Caco-2 (cell line): ENCODE measurements at regions not wholly inside any gene's neighbourhood (a gene's known extent, or its start where the extent isn't known, plus 50 kb on each side); places are given as distances from the start of the nearest gene placed in this dataset.

Experiments
- BruUV-seq: library from RNA; stranded (reverse); fragments of 400-500 nt; replicated peaks from 2 replicates; lab custom pipeline; 2021; lab: Mats Ljungman, UMichigan
- CTCF ChIA-PET: fragments of 300-600 bp; sonication (Branson Sonifier 250); formaldehyde crosslinking; loops from one replicate; lab custom pipeline; 2022; ENCODE audit warnings: antibody characterized with exemption; lab: Charles Lee
- POLR2A ChIA-PET: fragments of 300-600 bp; sonication (Branson Sonifier 250); formaldehyde crosslinking; loops from one replicate; lab custom pipeline; 2022; ENCODE audit warnings: antibody characterized with exemption; lab: Charles Lee
- DNase-seq, 2 experiments: peaks; one replicate each; pipeline versions ENCODE4 v3.0.0 to v3.0.0-alpha.2; 2020 to 2022
- H3K27me3 ChIP-seq: replicated peaks from 2 replicates; pipeline ENCODE4 v1.6.0; 2011; ENCODE audit warnings: low read length; ENCODE audit not compliant: control insufficient read depth, insufficient read depth
- H3K36me3 ChIP-seq: 2 replicates; pipeline ENCODE4 v1.5.1; 2011; ENCODE audit warnings: low read length; ENCODE audit not compliant: control insufficient read depth, insufficient read depth
- H3K4me1 ChIP-seq: fragments of 250-450 bp; sonication (Bioruptor Pico); 2 replicates; pipeline ENCODE4 v1.5.1; 2020; ENCODE audit warnings: mild to moderate bottlenecking
- H3K4me3 ChIP-seq: 2 replicates; pipeline ENCODE4 v1.5.1; 2011; ENCODE audit warnings: low read depth, mild to moderate bottlenecking, control low read depth, low read length
- H3K9me3 ChIP-seq: fragments of 250-450 bp; sonication (Bioruptor Pico); 2 replicates; pipeline ENCODE4 v1.5.1; 2020; ENCODE audit warnings: mild to moderate bottlenecking, moderate library complexity
- H3K27ac Mint-ChIP-seq: one replicate; pipeline ENCODE4 v1.8.0; 2022; ENCODE audit warnings: mixed read lengths; ENCODE audit not compliant: unreplicated experiment
- H3K27me3 Mint-ChIP-seq: one replicate; pipeline ENCODE4 v1.8.0; 2022; ENCODE audit warnings: mixed read lengths; ENCODE audit not compliant: insufficient read depth, unreplicated experiment
- H3K36me3 Mint-ChIP-seq: one replicate; pipeline ENCODE4 v1.8.0; 2022; ENCODE audit warnings: mild to moderate bottlenecking, mixed read lengths; ENCODE audit not compliant: insufficient read depth, unreplicated experiment
- H3K4me1 Mint-ChIP-seq: one replicate; pipeline ENCODE4 v1.8.0; 2022; ENCODE audit warnings: low read depth, mixed read lengths; ENCODE audit not compliant: unreplicated experiment
- H3K4me3 Mint-ChIP-seq: one replicate; pipeline ENCODE4 v1.8.0; 2022; ENCODE audit warnings: mild to moderate bottlenecking, moderate library complexity, mixed read lengths; ENCODE audit not compliant: unreplicated experiment
- H3K9me3 Mint-ChIP-seq: one replicate; pipeline ENCODE4 v1.8.0; 2022; ENCODE audit warnings: mixed read lengths; ENCODE audit not compliant: unreplicated experiment
- intact Hi-C: fragments of 100-400 bp; cut with micrococcal nuclease; formaldehyde crosslinking; loops from one replicate; pipeline ENCODE4 v1.10.0; 2022; ENCODE audit not compliant: unreplicated experiment
- TF ChIP-seq, protein P1 (sequence below), 2 experiments: fragments of 200-600 bp in 1 of 2; IDR thresholded peaks; 1 replicate in 1 of 2; 2 replicates in 1 of 2; pipeline versions ENCODE4 v1.5.1 to v1.8.0; 2011 to 2022; ENCODE audit warnings: antibody characterized with exemption in 1 of 2, control low read depth in 1 of 2, inconsistent platforms in 1 of 2, low read depth in 1 of 2, low read length in 1 of 2, mild to moderate bottlenecking in 1 of 2, moderate library complexity in 1 of 2; ENCODE audit not compliant: insufficient read depth in 1 of 2, severe bottlenecking in 1 of 2, unreplicated experiment in 1 of 2

DNA sequence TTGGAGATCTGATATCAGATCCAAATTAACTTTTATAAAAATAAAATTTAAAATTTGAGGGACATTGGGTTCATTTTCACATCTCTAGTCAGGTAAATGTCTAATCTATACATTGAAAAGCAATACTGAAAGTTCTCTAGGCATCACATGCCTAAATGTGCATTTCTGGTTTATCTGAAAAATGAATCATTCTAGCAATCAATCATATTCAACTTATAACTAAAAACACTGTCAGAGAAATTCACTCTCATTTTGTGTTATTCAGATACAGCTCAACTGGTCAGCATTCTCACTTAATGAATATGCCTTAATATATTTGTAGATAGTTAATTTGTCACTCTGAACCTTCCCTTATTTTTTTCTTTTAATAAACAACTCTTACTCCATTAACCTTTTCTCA lies 243.2 kb downstream of the CASP12 start:
- intact Hi-C loops = no loop called here
- Mint-ChIP-seq H3K36me3 (no peaks in the 10 kb centered on the region), H3K4me1 (peaks cover 6% of the 10 kb centered on the region), H3K27me3 (no peaks in the 10 kb centered on the region), H3K9me3 (peaks cover 33% of the 10 kb centered on the region), H3K27ac (no peak overlapping the region), H3K4me3 (no peak overlapping the region)
- Histone ChIP-seq H3K27me3 (no peaks in the 10 kb centered on the region), H3K4me3 (no peak overlapping the region), H3K4me1 (no peaks in the 10 kb centered on the region), H3K36me3 (no peaks in the 10 kb centered on the region), H3K9me3 (peaks cover 19% of the 10 kb centered on the region)
- TF ChIP-seq, protein P1, sequence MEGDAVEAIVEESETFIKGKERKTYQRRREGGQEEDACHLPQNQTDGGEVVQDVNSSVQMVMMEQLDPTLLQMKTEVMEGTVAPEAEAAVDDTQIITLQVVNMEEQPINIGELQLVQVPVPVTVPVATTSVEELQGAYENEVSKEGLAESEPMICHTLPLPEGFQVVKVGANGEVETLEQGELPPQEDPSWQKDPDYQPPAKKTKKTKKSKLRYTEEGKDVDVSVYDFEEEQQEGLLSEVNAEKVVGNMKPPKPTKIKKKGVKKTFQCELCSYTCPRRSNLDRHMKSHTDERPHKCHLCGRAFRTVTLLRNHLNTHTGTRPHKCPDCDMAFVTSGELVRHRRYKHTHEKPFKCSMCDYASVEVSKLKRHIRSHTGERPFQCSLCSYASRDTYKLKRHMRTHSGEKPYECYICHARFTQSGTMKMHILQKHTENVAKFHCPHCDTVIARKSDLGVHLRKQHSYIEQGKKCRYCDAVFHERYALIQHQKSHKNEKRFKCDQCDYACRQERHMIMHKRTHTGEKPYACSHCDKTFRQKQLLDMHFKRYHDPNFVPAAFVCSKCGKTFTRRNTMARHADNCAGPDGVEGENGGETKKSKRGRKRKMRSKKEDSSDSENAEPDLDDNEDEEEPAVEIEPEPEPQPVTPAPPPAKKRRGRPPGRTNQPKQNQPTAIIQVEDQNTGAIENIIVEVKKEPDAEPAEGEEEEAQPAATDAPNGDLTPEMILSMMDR (IDR thresholded peaks at IDR 0.05; ENCODE audit: insufficient read depth in 1 of 2, low read depth in 1 of 2, low read length in 1 of 2, severe bottlenecking in 1 of 2, unreplicated experiment in 1 of 2) = no peak
- ChIA-PET CTCF (no interaction called here), POLR2A (no interaction called here)
- BruUV-seq = no TSS peak
- DNase-seq = no peak

DNA sequence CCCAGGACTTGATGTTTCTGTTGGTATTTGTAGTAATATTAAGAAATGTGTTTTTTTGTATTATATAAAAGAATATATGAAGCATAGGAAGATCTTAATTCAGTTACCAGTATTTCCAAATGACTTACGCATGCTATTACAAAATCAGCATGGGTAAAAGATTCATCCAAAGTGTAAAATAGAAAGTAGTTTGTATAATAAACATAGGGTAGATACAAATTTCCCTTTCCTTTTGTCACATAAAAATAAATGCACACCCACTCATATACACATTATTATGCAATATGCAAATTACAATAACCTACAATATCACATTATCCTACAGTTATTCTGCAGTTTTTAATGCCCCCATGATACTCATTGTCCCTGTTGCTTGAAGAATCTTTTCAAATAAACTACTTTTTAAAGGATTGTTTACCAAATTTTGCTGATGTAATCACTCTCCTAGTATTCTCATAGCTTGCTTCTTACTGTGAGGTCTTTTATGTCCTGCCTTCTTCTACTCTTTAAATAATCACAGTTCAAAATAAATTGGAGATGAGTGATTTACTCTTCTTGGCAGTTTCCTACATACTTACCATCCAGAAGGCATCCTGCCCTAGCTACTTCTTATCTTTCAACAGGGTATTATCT lies 244.0 kb downstream of the CASP12 start:
- Histone ChIP-seq H3K4me1 (no peaks in the 10 kb centered on the region), H3K36me3 (no peaks in the 10 kb centered on the region), H3K9me3 (peaks cover 27% of the 10 kb centered on the region), H3K27me3 (no peaks in the 10 kb centered on the region), H3K4me3 (no peak overlapping the region)
- DNase-seq = no peak
- TF ChIP-seq, protein P1 (IDR thresholded peaks at IDR 0.05; ENCODE audit: insufficient read depth in 1 of 2, low read depth in 1 of 2, low read length in 1 of 2, severe bottlenecking in 1 of 2, unreplicated experiment in 1 of 2) = no peak
- intact Hi-C loops = no loop called here
- CTCF ChIA-PET = no interaction called here
- Mint-ChIP-seq H3K9me3 (peaks cover 33% of the 10 kb centered on the region), H3K27me3 (no peaks in the 10 kb centered on the region), H3K4me1 (peaks cover 6% of the 10 kb centered on the region), H3K36me3 (no peaks in the 10 kb centered on the region), H3K27ac (no peak overlapping the region), H3K4me3 (no peak overlapping the region)
- no TSS peak for BruUV-seq
- POLR2A ChIA-PET = no interaction called here

DNA sequence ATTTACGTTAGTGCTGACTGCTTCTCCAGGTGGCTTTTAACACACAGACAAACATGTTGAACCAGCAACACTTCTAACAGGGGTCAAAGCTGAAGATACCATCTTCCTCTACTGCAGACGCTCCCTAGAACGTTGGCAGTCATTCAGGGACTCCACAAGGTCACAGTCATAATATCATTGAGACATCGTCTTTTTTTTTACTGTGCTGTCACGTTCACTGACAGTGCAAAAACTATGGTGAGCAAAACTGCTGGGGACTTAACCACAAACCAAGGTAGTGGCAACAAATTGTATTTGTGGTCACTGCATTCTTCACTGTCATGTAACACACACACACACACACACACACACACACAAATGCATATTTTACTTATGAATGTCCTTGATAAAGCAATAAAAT lies 244.9 kb downstream of the CASP12 start:
- TF ChIP-seq, protein P1 (IDR thresholded peaks at IDR 0.05; ENCODE audit: insufficient read depth in 1 of 2, low read depth in 1 of 2, low read length in 1 of 2, severe bottlenecking in 1 of 2, unreplicated experiment in 1 of 2) = no peak
- ChIA-PET POLR2A (no interaction called here), CTCF (no interaction called here)
- H3K9me3 Mint-ChIP-seq = peaks cover 33% of the 10 kb centered on the region
- Histone ChIP-seq H3K4me3 (no peak overlapping the region), H3K27me3 (no peaks in the 10 kb centered on the region), H3K4me1 (no peaks in the 10 kb centered on the region), H3K36me3 (no peaks in the 10 kb centered on the region), H3K9me3 (peaks cover 28% of the 10 kb centered on the region)
- DNase-seq = no peak
- peaks cover 6% of the 10 kb centered on the region for H3K4me1 Mint-ChIP-seq
- peak overlapping the region; percentile 67 for H3K27ac Mint-ChIP-seq
- no peaks in the 10 kb centered on the region for H3K27me3 Mint-ChIP-seq
- no peak overlapping the region for H3K4me3 Mint-ChIP-seq
- no TSS peak for BruUV-seq
- intact Hi-C loops = no loop called here
- no peaks in the 10 kb centered on the region for H3K36me3 Mint-ChIP-seq
